ENCODE measurements at regions not wholly inside any gene's neighbourhood (a gene's known extent, or its start where the extent isn't known, plus 50 kb on each side); places are given as distances from the start of the nearest gene placed in this dataset.

GRCh38 chr3:194797555-194798250 is 112.0 kb downstream of the FAM43A start:
- DNase-seq = no peak

GRCh38 chr3:194798486-194798885 is 112.8 kb downstream of the FAM43A start:
- intact Hi-C loops (cut with DNase I) = no loop called here
- ATAC-seq (ENCODE audit: poor library complexity) = no peak

More at GRCh38 chr3:194797555-194798250, 112.0 kb downstream of the FAM43A start:
- no peak for ATAC-seq (ENCODE audit: poor library complexity)
- intact Hi-C loops (cut with DNase I) = no loop called here

GRCh38 chr3:194800002-194800401 is 114.3 kb downstream of the FAM43A start:
- intact Hi-C loops (cut with DNase I) = no loop called here
- no peak for ATAC-seq (ENCODE audit: poor library complexity)

More at GRCh38 chr3:194798486-194798885, 112.8 kb downstream of the FAM43A start:
- no peak for DNase-seq

GRCh38 chr3:194801461-194802432 is 116.1 kb downstream of the FAM43A start:
- ATAC-seq (ENCODE audit: poor library complexity) (no peak), DNase-seq (no peak)
- intact Hi-C loops (cut with DNase I) = no loop called here

More at GRCh38 chr3:194800002-194800401, 114.3 kb downstream of the FAM43A start:
- DNase-seq = no peak

- no peak for DNase-seq
- intact Hi-C loops (cut with DNase I) = no loop called here
Measured at GRCh38 chr3:194804796-194805195, 119.1 kb downstream of the FAM43A start.

GRCh38 chr3:194805546-194805945 is 119.9 kb downstream of the FAM43A start:
- no peak for ATAC-seq (ENCODE audit: poor library complexity)
- intact Hi-C loops (cut with DNase I) = no loop called here

More at GRCh38 chr3:194804796-194805195, 119.1 kb downstream of the FAM43A start:
- ATAC-seq (ENCODE audit: poor library complexity) = no peak

GRCh38 chr3:194806991-194807630 is 121.4 kb downstream of the FAM43A start:
- no peak for ATAC-seq (ENCODE audit: poor library complexity)
- intact Hi-C loops (cut with DNase I) = no loop called here

More at GRCh38 chr3:194805546-194805945, 119.9 kb downstream of the FAM43A start:
- DNase-seq = no peak

GRCh38 chr3:194808640-194809097 is 123.0 kb downstream of the FAM43A start:
- ATAC-seq (ENCODE audit: poor library complexity) = no peak
- intact Hi-C loops (cut with DNase I) = no loop called here

More at GRCh38 chr3:194806991-194807630, 121.4 kb downstream of the FAM43A start:
- no peak for DNase-seq

GRCh38 chr3:194809382-194809781 is 123.7 kb downstream of the FAM43A start:
- intact Hi-C loops (cut with DNase I) = no loop called here
- DNase-seq = no peak
- no peak for ATAC-seq (ENCODE audit: poor library complexity)

More at GRCh38 chr3:194808640-194809097, 123.0 kb downstream of the FAM43A start:
- DNase-seq = no peak

- DNase-seq (no peak), ATAC-seq (ENCODE audit: poor library complexity) (no peak)
- intact Hi-C loops (cut with DNase I) = no loop called here
Measured at GRCh38 chr3:194810076-194810475, 124.4 kb downstream of the FAM43A start.

GRCh38 chr3:194811118-194811517 is 125.4 kb downstream of the FAM43A start:
- ATAC-seq (ENCODE audit: poor library complexity) (no peak), DNase-seq (no peak)
- intact Hi-C loops (cut with DNase I) = no loop called here

GRCh38 chr3:194812176-194812575 is 126.5 kb downstream of the FAM43A start:
- DNase-seq = no peak
- no peak for ATAC-seq (ENCODE audit: poor library complexity)
- intact Hi-C loops (cut with DNase I) = no loop called here

- DNase-seq = no peak
- peak; percentile 52 for ATAC-seq (ENCODE audit: poor library complexity)
- intact Hi-C loops (cut with DNase I) = no loop called here
Measured at GRCh38 chr3:194814878-194815357, 129.2 kb downstream of the FAM43A start.

- ATAC-seq (ENCODE audit: poor library complexity) (no peak), DNase-seq (no peak)
- intact Hi-C loops (cut with DNase I) = no loop called here
Measured at GRCh38 chr3:194816748-194817591, 131.3 kb downstream of the FAM43A start.

- no peak for ATAC-seq (ENCODE audit: poor library complexity)
- intact Hi-C loops (cut with DNase I) = no loop called here
- no peak for DNase-seq
Measured at GRCh38 chr3:194817592-194817930, 131.9 kb downstream of the FAM43A start.

- intact Hi-C loops (cut with DNase I) = no loop called here
- DNase-seq = no peak
- ATAC-seq (ENCODE audit: poor library complexity) = no peak
Measured at GRCh38 chr3:194817936-194818335, 132.3 kb downstream of the FAM43A start.

- intact Hi-C loops (cut with DNase I) = no loop called here
- DNase-seq = no peak
- ATAC-seq (ENCODE audit: poor library complexity) = peak; percentile 11
Measured at GRCh38 chr3:194824100-194824499, 138.4 kb downstream of the FAM43A start.

- ATAC-seq (ENCODE audit: poor library complexity) = peak; percentile 96
- DNase-seq = peak; percentile 74
- intact Hi-C loops (cut with DNase I) = no loop called here
Measured at GRCh38 chr3:194824701-194825111, 139.0 kb downstream of the FAM43A start.

All from Right ventricle myocardium superior (tissue), 1 donor.